IMR-90 (cell line): ENCODE measurements at regions not wholly inside any gene's neighbourhood (a gene's known extent, or its start where the extent isn't known, plus 50 kb on each side); places are given as distances from the start of the nearest gene placed in this dataset.

Experiments
- ATAC-seq: fragments of 200-7000 bp; cut with Tn5 transposase; 2 replicates; pipeline ENCODE4 v1.9.1; 2020; ENCODE audit warnings: low read depth, mild to moderate bottlenecking, moderate library complexity
- BruUV-seq: library from RNA; stranded (reverse); fragments of 400-500 nt; replicated peaks from 2 replicates; lab custom pipeline; 2021; lab: Mats Ljungman, UMichigan
- CTCF ChIA-PET: fragments of 300-600 bp; formaldehyde crosslinking; extraction: SDS; loops from one replicate; lab custom pipeline; 2021; ENCODE audit warnings: antibody characterized with exemption; lab: Yijun Ruan, JAX
- POLR2A ChIA-PET: fragments of 300-600 bp; sonication (Branson Sonifier 250); formaldehyde crosslinking; loops from one replicate; lab custom pipeline; 2022; ENCODE audit warnings: antibody characterized with exemption; ENCODE audit not compliant: unreplicated experiment; lab: Charles Lee
- DNase-seq: peaks from one replicate; pipeline ENCODE4 v3.0.0; 2013
- H2AFZ ChIP-seq: replicated peaks from 2 replicates; pipeline ENCODE3; 2013; ENCODE audit warnings: low read length, mild to moderate bottlenecking; ENCODE audit not compliant: poor library complexity
- H2AK5ac ChIP-seq: 2 replicates; pipeline ENCODE4 v1.6.1; 2013; ENCODE audit warnings: low read depth, low read length, inconsistent platforms
- H2AK9ac ChIP-seq: replicated peaks from 2 replicates; pipeline ENCODE3; 2013; ENCODE audit warnings: mild to moderate bottlenecking, low read depth, low read length, moderate library complexity; ENCODE audit not compliant: poor library complexity
- H2BK120ac ChIP-seq: 2 replicates; pipeline ENCODE4 v1.6.1; 2013; ENCODE audit warnings: low read depth, low read length, inconsistent platforms
- H2BK15ac ChIP-seq: 3 replicates; pipeline ENCODE4 v1.6.1; 2013; ENCODE audit warnings: low read depth, low read length, inconsistent platforms
- H2BK20ac ChIP-seq: 2 replicates; pipeline ENCODE4 v1.6.1; 2013; ENCODE audit warnings: low read depth, mild to moderate bottlenecking, inconsistent platforms, low read length, moderate library complexity
- H2BK5ac ChIP-seq: 2 replicates; pipeline ENCODE4 v1.6.1; 2013; ENCODE audit warnings: mild to moderate bottlenecking, low read depth, low read length, inconsistent platforms; ENCODE audit not compliant: poor library complexity, severe bottlenecking
- H3K14ac ChIP-seq: replicated peaks from 2 replicates; pipeline ENCODE4 v1.6.1; 2013; ENCODE audit warnings: low read depth, low read length, inconsistent platforms
- H3K18ac ChIP-seq: 2 replicates; pipeline ENCODE4 v1.6.1; 2013; ENCODE audit warnings: low read depth, low read length, control low read depth
- H3K23ac ChIP-seq: 2 replicates; pipeline ENCODE4 v1.6.1; 2013; ENCODE audit warnings: low read depth, low read length, inconsistent platforms
- H3K27ac ChIP-seq: 2 replicates; pipeline ENCODE4 v1.5.1; 2013; ENCODE audit warnings: mild to moderate bottlenecking, control low read depth, low read length; ENCODE audit not compliant: insufficient read depth
- H3K27me3 ChIP-seq: 2 replicates; pipeline ENCODE4 v1.6.1; 2013; ENCODE audit warnings: low read length; ENCODE audit not compliant: control insufficient read depth, insufficient read depth
- H3K36me3 ChIP-seq: 2 replicates; pipeline ENCODE4 v1.6.1; 2013; ENCODE audit warnings: low read length, mixed read lengths; ENCODE audit not compliant: control insufficient read depth, insufficient read depth
- H3K4ac ChIP-seq: 2 replicates; pipeline ENCODE4 v1.6.1; 2013; ENCODE audit warnings: low read depth, low read length, inconsistent platforms
- H3K4me1 ChIP-seq: 2 replicates; pipeline ENCODE4 v1.6.1; 2013; ENCODE audit warnings: low read length, mixed read lengths; ENCODE audit not compliant: control insufficient read depth, insufficient read depth
- H3K4me2 ChIP-seq: 2 replicates; pipeline ENCODE4 v1.6.1; 2013; ENCODE audit warnings: low read depth, mild to moderate bottlenecking, control low read depth, low read length, moderate library complexity
- H3K4me3 ChIP-seq: 2 replicates; pipeline ENCODE4 v1.5.1; 2013; ENCODE audit warnings: low read depth, mild to moderate bottlenecking, control low read depth, low read length, moderate library complexity; ENCODE audit not compliant: insufficient read depth
- H3K56ac ChIP-seq: 2 replicates; pipeline ENCODE4 v1.6.1; 2013; ENCODE audit warnings: low read length, inconsistent platforms; ENCODE audit not compliant: insufficient read depth; ENCODE audit errors: extremely low read depth
- H3K79me1 ChIP-seq, 2 experiments: 2 replicates each; pipeline ENCODE4 v1.6.1; 2013; ENCODE audit warnings: low read length in 2 of 2, inconsistent platforms in 1 of 2, low read depth in 1 of 2
- H3K9ac ChIP-seq: 2 replicates; pipeline ENCODE4 v1.6.1; 2013; ENCODE audit warnings: low read depth, low read length, control low read depth
- H3K9me1 ChIP-seq: 2 replicates; pipeline ENCODE4 v1.6.1; 2013; ENCODE audit warnings: low read length, inconsistent platforms; ENCODE audit not compliant: insufficient read depth
- H3K9me3 ChIP-seq: 2 replicates; pipeline ENCODE4 v1.6.1; 2013; ENCODE audit warnings: low read length; ENCODE audit not compliant: control insufficient read depth, insufficient read depth
- H4K20me1 ChIP-seq: 2 replicates; pipeline ENCODE4 v1.6.1; 2013; ENCODE audit warnings: low read length, inconsistent platforms; ENCODE audit not compliant: insufficient read depth
- H4K5ac ChIP-seq: 2 replicates; pipeline ENCODE4 v1.6.1; 2013; ENCODE audit warnings: mild to moderate bottlenecking, low read depth, low read length, control low read depth
- H4K8ac ChIP-seq, 2 experiments: 2 replicates each; pipeline ENCODE4 v1.6.1; 2013; ENCODE audit warnings: low read depth in 2 of 2, low read length in 2 of 2, control low read depth in 1 of 2, inconsistent platforms in 1 of 2
- H4K91ac ChIP-seq: 2 replicates; pipeline ENCODE4 v1.6.1; 2013; ENCODE audit warnings: low read depth, low read length, inconsistent platforms; ENCODE audit not compliant: insufficient read depth
- FOS ChIP-seq: fragments of 150-350 bp; IDR thresholded peaks from 2 replicates; pipeline ENCODE4 v1.6.1; 2016; ENCODE audit warnings: low read depth, low read length
- RFX5 ChIP-seq: IDR thresholded peaks from 2 replicates; pipeline ENCODE4 v1.8.0; 2012; ENCODE audit warnings: low read depth, mild to moderate bottlenecking, low read length, moderate library complexity
- WGBS, 2 experiments: methylation state at CpG; one replicate each; pipeline versions ENCODE4 v1.1.5 to v1.1.7; 2013; ENCODE audit warnings: missing lambda C conversion rate in 2 of 2; ENCODE audit not compliant: insufficient read length in 1 of 2; ENCODE audit errors: extremely low coverage in 2 of 2; 5-methylcytosine and 5-hydroxymethylcytosine counted together
- dilution Hi-C: fragments of 300-500 bp; cut with HindIII; formaldehyde crosslinking; loops from one replicate; pipeline ENCODE4 v1.14.3; 2018; ENCODE audit warnings: low sequenced_read_pairs; ENCODE audit not compliant: unreplicated experiment
- in situ Hi-C: fragments of 300-500 bp; cut with MboI; formaldehyde crosslinking; loops from 3 replicates; pipeline ENCODE4 v1.14.3; 2019; ENCODE audit warnings: low sequenced_read_pairs, inconsistent platforms, mixed read lengths
- intact Hi-C: fragments of 100-400 bp; cut with micrococcal nuclease; formaldehyde crosslinking; loops from 2 replicates; pipeline ENCODE4 v1.10.0; 2022
- TF ChIP-seq, protein P1 (sequence below): fragments of 150-350 bp; IDR thresholded peaks from 2 replicates; pipeline ENCODE4 v1.6.1; 2017; ENCODE audit warnings: mild to moderate bottlenecking, antibody characterized with exemption, low read length, low read depth

GRCh38 chr10:118449521-118449920 lies 107.4 kb upstream of the FAM204A start:
- 24% methylated on average over 5 of the region's 9 CpGs; no CpG with 5 or more reads in 1 of the 2 experiments for WGBS, 2 experiments
- no peak for TF ChIP-seq FOS
- TF ChIP-seq RFX5 = no peak
- TF ChIP-seq, protein P1, sequence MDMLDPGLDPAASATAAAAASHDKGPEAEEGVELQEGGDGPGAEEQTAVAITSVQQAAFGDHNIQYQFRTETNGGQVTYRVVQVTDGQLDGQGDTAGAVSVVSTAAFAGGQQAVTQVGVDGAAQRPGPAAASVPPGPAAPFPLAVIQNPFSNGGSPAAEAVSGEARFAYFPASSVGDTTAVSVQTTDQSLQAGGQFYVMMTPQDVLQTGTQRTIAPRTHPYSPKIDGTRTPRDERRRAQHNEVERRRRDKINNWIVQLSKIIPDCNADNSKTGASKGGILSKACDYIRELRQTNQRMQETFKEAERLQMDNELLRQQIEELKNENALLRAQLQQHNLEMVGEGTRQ = no peak
- H3K27me3 ChIP-seq = peaks cover 2% of the 10 kb centered on the region; the same call in 1 of the 2 replicates
- H3K27ac ChIP-seq = no peak overlapping the region
- CTCF ChIA-PET = no interaction called here
- H3K4ac ChIP-seq = no peak overlapping the region
- H4K91ac ChIP-seq = no peak overlapping the region
- BruUV-seq = no TSS peak
- intact Hi-C loops (no loop called here), in situ Hi-C loops (no loop called here), dilution Hi-C loops (no loop called here)
- no peak overlapping the region for H2BK15ac ChIP-seq
- no peak overlapping the region for H3K4me2 ChIP-seq
- no peak overlapping the region for H3K14ac ChIP-seq
- H3K56ac ChIP-seq = no peak overlapping the region
- H2BK20ac ChIP-seq = no peak overlapping the region
- H2BK5ac ChIP-seq = no peak overlapping the region
- no peaks in the 10 kb centered on the region for H4K20me1 ChIP-seq
- no peak overlapping the region for H2BK120ac ChIP-seq
- no peak overlapping the region for H2AFZ ChIP-seq
- POLR2A ChIA-PET = no interaction called here
- H3K4me1 ChIP-seq = no peaks in the 10 kb centered on the region
- H3K9ac ChIP-seq = no peak overlapping the region
- H3K36me3 ChIP-seq = no peaks in the 10 kb centered on the region
- H3K79me1 ChIP-seq = no peaks in the 10 kb centered on the region
- H4K8ac ChIP-seq = no peak overlapping the region
- no peak for DNase-seq
- no peaks in the 10 kb centered on the region for H3K9me3 ChIP-seq
- H3K9me1 ChIP-seq = no peaks in the 10 kb centered on the region
- no peak overlapping the region for H2AK9ac ChIP-seq
- no peak for ATAC-seq
- no peak overlapping the region for H3K18ac ChIP-seq
- H2AK5ac ChIP-seq = no peak overlapping the region
- no peak overlapping the region for H3K4me3 ChIP-seq
- no peak overlapping the region for H4K5ac ChIP-seq
- no peak overlapping the region for H3K23ac ChIP-seq
